Spleen (tissue), 7 donors: ENCODE measurements at regions not wholly inside any gene's neighbourhood (a gene's known extent, or its start where the extent isn't known, plus 50 kb on each side); places are given as distances from the start of the nearest gene placed in this dataset.

Experiments
- POLR2A ChIP-seq, 3 donors: fragments of 450-650 bp; IDR thresholded peaks; one replicate each; pipeline ENCODE4 v1.5.1; 2017; ENCODE audit warnings: antibody characterized with exemption in 3 of 3, mild to moderate bottlenecking in 1 of 3
- TF ChIP-seq, protein P1 (sequence below), 11 experiments: fragments of 200-600 bp in 7 of 11; fragments of 450-650 bp in 4 of 11; sonication (generic) in 4 of 11; IDR thresholded peaks in 8 of 11; conservative IDR thresholded peaks in 3 of 11; 1 replicate in 7 of 11; 2 replicates in 4 of 11; pipeline versions ENCODE4 v1.4.0 to v1.8.0; 2016 to 2021; ENCODE audit warnings: antibody characterized with exemption in 11 of 11, inconsistent platforms in 4 of 11, mild to moderate bottlenecking in 1 of 11
- donor health status: DM: no; HTN: no; CAD: no; lungs with moderate emphysema.
- donor health status: DM: no; HTN: no; CAD: no.
- donor health status: DM: no; HTN: no; CAD: no.

DNA sequence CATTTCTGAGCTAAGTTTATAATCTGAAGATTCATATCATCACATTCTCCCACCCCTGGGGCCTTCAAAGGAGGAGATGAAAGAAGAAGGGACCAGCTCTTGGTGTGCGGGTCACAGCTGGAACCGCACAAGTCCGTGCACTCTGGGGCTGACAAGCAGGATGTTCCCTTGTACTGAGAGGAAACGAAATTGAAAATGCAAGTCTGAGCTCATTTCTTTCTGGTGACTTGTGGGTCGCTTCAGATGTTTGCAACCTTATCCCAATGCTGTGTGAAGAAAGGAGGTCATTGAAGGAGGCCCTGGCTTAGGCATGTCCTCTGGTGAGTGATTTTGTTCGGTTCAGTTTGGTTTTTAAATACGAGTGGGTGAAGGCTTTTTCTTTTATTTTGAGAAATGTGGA, 59.6 kb downstream of the C9orf152 start:
- TF ChIP-seq, protein P1, sequence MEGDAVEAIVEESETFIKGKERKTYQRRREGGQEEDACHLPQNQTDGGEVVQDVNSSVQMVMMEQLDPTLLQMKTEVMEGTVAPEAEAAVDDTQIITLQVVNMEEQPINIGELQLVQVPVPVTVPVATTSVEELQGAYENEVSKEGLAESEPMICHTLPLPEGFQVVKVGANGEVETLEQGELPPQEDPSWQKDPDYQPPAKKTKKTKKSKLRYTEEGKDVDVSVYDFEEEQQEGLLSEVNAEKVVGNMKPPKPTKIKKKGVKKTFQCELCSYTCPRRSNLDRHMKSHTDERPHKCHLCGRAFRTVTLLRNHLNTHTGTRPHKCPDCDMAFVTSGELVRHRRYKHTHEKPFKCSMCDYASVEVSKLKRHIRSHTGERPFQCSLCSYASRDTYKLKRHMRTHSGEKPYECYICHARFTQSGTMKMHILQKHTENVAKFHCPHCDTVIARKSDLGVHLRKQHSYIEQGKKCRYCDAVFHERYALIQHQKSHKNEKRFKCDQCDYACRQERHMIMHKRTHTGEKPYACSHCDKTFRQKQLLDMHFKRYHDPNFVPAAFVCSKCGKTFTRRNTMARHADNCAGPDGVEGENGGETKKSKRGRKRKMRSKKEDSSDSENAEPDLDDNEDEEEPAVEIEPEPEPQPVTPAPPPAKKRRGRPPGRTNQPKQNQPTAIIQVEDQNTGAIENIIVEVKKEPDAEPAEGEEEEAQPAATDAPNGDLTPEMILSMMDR (IDR thresholded peaks at IDR 0.05 in 8 of 11, conservative IDR thresholded peaks at IDR 0.05 in 3 of 11): no peak
- TF ChIP-seq POLR2A (IDR thresholded peaks at IDR 0.05): no peak
